ENCODE measurements at regions not wholly inside any gene's neighbourhood (a gene's known extent, or its start where the extent isn't known, plus 50 kb on each side); places are given as distances from the start of the nearest gene placed in this dataset.

DNA sequence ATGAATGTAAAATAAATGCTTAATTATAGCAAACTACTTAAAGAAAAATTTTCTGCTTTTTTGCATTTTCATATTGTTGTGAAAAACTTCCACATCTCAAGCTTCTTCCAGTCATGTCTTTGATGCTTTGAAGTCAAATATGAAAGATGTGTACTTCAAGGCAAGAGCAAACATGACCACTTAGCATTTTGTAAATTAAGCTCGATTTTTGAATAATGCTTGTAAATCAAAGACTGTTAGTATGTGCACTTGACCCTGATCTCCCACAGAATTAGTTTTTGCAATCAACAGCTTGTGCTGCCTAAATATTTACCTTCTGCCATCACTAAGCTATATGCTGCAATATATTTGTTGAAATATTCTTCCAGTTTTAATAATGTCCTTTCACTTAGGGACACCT, 486.1 kb upstream of the ID2 start:
- ATAC-seq: no peak
- Histone ChIP-seq H3K9me1 (ENCODE audit: control insufficient read depth, insufficient read depth, low read length) (no peaks in the 10 kb centered on the region), H3K27me3 (ENCODE audit: control insufficient read depth in 2 of 2, insufficient read depth in 2 of 2, low read length in 2 of 2) (peaks cover 0 to 10% of the 10 kb centered on the region in 2 experiments; a peak in 3 of 5 replicates), H3K36me3 (ENCODE audit: control insufficient read depth, insufficient read depth, low read length) (no peaks in the 10 kb centered on the region), H3K9me3 (replicated peaks; ENCODE audit: control insufficient read depth, insufficient read depth, low read depth, low read length) (no peaks in the 10 kb centered on the region), H4K20me1 (replicated peaks; ENCODE audit: control insufficient read depth, insufficient read depth, low read length) (no peaks in the 10 kb centered on the region), H2AFZ (ENCODE audit: low read depth, low read length) (no peak overlapping the region), H3K9ac (ENCODE audit: insufficient read depth in 1 of 2, low read depth in 2 of 2, low read length in 2 of 2) (no peak overlapping the region), H3K4me2 (ENCODE audit: insufficient read depth, low read length) (no peak overlapping the region), H3K79me2 (ENCODE audit: control insufficient read depth, insufficient read depth, low read length) (no peaks in the 10 kb centered on the region), H3K4me3 (no peak overlapping the region), H3K4me1 (replicated peaks in 1 of 2; ENCODE audit: control insufficient read depth in 2 of 2, insufficient read depth in 2 of 2, low read length in 2 of 2) (no peaks in the 10 kb centered on the region), H3K27ac (ENCODE audit: extremely low read depth, low read depth, low read length) (no peak overlapping the region)
- intact Hi-C loops (cut with micrococcal nuclease) (no loop called here), in situ Hi-C loops (cut with MboI) (no loop called here)
- ChIA-PET CTCF (ENCODE audit: low intra/inter-chr PET ratio) (no interaction called here), POLR2A (no interaction called here)
- 0% methylated on average over 1 of the region's 1 CpG for WGBS (ENCODE audit: insufficient coverage, low coverage, missing lambda C conversion rate)
- DNase-seq (ENCODE audit: extremely low read depth in 1 of 4, low spot score in 3 of 4): no peak
- BruUV-seq (replicated peaks): no TSS peak
- TF ChIP-seq ZNF121 (CRISPR knock-in tag; conservative IDR thresholded peaks at IDR 0.05): no peak
- no peak for TF ChIP-seq CCAR2 (IDR thresholded peaks at IDR 0.05; ENCODE audit: low read depth, low read length)
- TF ChIP-seq RBM17 (IDR thresholded peaks at IDR 0.05; ENCODE audit: borderline replicate concordance, low read depth, low read length): no peak
- TF ChIP-seq, protein P1, sequence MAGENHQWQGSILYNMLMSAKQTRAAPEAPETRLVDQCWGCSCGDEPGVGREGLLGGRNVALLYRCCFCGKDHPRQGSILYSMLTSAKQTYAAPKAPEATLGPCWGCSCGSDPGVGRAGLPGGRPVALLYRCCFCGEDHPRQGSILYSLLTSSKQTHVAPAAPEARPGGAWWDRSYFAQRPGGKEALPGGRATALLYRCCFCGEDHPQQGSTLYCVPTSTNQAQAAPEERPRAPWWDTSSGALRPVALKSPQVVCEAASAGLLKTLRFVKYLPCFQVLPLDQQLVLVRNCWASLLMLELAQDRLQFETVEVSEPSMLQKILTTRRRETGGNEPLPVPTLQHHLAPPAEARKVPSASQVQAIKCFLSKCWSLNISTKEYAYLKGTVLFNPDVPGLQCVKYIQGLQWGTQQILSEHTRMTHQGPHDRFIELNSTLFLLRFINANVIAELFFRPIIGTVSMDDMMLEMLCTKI (IDR thresholded peaks at IDR 0.05; ENCODE audit: partially characterized antibody): no peak
- TF ChIP-seq, protein P2, sequence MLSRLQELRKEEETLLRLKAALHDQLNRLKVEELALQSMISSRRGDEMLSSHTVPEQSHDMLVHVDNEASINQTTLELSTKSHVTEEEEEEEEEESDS (CRISPR knock-in tag; IDR thresholded peaks at IDR 0.05): no peak
- no peak for TF ChIP-seq NELFE (IDR thresholded peaks at IDR 0.05; ENCODE audit: insufficient read depth, insufficient read length)
- TF ChIP-seq, protein P3, sequence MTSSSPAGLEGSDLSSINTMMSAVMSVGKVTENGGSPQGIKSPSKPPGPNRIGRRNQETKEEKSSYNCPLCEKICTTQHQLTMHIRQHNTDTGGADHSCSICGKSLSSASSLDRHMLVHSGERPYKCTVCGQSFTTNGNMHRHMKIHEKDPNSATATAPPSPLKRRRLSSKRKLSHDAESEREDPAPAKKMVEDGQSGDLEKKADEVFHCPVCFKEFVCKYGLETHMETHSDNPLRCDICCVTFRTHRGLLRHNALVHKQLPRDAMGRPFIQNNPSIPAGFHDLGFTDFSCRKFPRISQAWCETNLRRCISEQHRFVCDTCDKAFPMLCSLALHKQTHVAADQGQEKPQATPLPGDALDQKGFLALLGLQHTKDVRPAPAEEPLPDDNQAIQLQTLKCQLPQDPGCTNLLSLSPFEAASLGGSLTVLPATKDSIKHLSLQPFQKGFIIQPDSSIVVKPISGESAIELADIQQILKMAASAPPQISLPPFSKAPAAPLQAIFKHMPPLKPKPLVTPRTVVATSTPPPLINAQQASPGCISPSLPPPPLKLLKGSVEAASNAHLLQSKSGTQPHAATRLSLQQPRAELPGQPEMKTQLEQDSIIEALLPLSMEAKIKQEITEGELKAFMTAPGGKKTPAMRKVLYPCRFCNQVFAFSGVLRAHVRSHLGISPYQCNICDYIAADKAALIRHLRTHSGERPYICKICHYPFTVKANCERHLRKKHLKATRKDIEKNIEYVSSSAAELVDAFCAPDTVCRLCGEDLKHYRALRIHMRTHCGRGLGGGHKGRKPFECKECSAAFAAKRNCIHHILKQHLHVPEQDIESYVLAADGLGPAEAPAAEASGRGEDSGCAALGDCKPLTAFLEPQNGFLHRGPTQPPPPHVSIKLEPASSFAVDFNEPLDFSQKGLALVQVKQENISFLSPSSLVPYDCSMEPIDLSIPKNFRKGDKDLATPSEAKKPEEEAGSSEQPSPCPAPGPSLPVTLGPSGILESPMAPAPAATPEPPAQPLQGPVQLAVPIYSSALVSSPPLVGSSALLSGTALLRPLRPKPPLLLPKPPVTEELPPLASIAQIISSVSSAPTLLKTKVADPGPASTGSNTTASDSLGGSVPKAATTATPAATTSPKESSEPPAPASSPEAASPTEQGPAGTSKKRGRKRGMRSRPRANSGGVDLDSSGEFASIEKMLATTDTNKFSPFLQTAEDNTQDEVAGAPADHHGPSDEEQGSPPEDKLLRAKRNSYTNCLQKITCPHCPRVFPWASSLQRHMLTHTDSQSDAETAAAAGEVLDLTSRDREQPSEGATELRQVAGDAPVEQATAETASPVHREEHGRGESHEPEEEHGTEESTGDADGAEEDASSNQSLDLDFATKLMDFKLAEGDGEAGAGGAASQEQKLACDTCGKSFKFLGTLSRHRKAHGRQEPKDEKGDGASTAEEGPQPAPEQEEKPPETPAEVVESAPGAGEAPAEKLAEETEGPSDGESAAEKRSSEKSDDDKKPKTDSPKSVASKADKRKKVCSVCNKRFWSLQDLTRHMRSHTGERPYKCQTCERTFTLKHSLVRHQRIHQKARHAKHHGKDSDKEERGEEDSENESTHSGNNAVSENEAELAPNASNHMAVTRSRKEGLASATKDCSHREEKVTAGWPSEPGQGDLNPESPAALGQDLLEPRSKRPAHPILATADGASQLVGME (CRISPR knock-in tag; IDR thresholded peaks at IDR 0.05): no peak
- TF ChIP-seq MTA2 (IDR thresholded peaks at IDR 0.05; ENCODE audit: low read depth): no peak
- TF ChIP-seq, protein P4, sequence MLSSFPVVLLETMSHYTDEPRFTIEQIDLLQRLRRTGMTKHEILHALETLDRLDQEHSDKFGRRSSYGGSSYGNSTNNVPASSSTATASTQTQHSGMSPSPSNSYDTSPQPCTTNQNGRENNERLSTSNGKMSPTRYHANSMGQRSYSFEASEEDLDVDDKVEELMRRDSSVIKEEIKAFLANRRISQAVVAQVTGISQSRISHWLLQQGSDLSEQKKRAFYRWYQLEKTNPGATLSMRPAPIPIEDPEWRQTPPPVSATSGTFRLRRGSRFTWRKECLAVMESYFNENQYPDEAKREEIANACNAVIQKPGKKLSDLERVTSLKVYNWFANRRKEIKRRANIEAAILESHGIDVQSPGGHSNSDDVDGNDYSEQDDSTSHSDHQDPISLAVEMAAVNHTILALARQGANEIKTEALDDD (IDR thresholded peaks at IDR 0.05): no peak
- no peak for TF ChIP-seq GATA2 (CRISPR knock-in tag; IDR thresholded peaks at IDR 0.05)
- TF ChIP-seq TAF7 (tag; IDR thresholded peaks at IDR 0.05): no peak
- TF ChIP-seq HLTF (IDR thresholded peaks at IDR 0.05): no peak
- TF ChIP-seq RBFOX2 (IDR thresholded peaks at IDR 0.05; ENCODE audit: low read depth, low read length): no peak
- TF ChIP-seq ZNF354B (CRISPR knock-in tag; IDR thresholded peaks at IDR 0.05): no peak
- no peak for TF ChIP-seq SIX5 (IDR thresholded peaks at IDR 0.05; ENCODE audit: borderline replicate concordance in 1 of 2, insufficient read depth in 1 of 2, low read depth in 1 of 2, low read length in 2 of 2)
- TF ChIP-seq ARNT (IDR thresholded peaks at IDR 0.05): no peak
- TF ChIP-seq PPARD (CRISPR knock-in tag; IDR thresholded peaks at IDR 0.05): no peak
- TF ChIP-seq ZNF174 (CRISPR knock-in tag; IDR thresholded peaks at IDR 0.05): no peak
- no peak for FAIRE-seq

Data from K562 (cell line).